K562 (cell line): ENCODE measurements at regions not wholly inside any gene's neighbourhood (a gene's known extent, or its start where the extent isn't known, plus 50 kb on each side); places are given as distances from the start of the nearest gene placed in this dataset.

ENCODE experiments used
- ATAC-seq: fragments of 200-7000 bp; cut with Tn5 transposase; 3 replicates; pipeline ENCODE4 v1.9.1; 2020; ENCODE audit warnings: moderate library complexity
- BruUV-seq: library from RNA; stranded (reverse); fragments of 400-500 nt; replicated peaks from 2 replicates; lab custom pipeline; 2021; lab: Mats Ljungman, UMichigan
- CTCF ChIA-PET: fragments of 300-600 bp; formaldehyde crosslinking; extraction: SDS; loops from one replicate; lab custom pipeline; 2021; ENCODE audit warnings: low intra/inter-chr PET ratio; lab: Yijun Ruan, JAX
- POLR2A ChIA-PET: fragments of 300-600, 350-650 bp; sonication (Branson Sonifier 250); formaldehyde crosslinking; extraction: SDS; loops from one replicate; lab custom pipeline; 2021; ENCODE audit warnings: antibody characterized with exemption, inconsistent platforms; lab: Yijun Ruan, JAX
- DNase-seq, 4 experiments: peaks; one replicate each; pipeline versions ENCODE4 v3.0.0 to v3.0.0-alpha.2; 2011 to 2018; ENCODE audit warnings: low spot score in 3 of 4, mixed read lengths in 3 of 4; ENCODE audit errors: extremely low read depth in 1 of 4
- FAIRE-seq: peaks from 2 replicates; lab custom pipeline; 2011; peaks lifted over from hg19 to GRCh38; lab: Jason Lieb, UNC
- H2AFZ ChIP-seq: 2 replicates; pipeline ENCODE4 v1.6.0; 2011; ENCODE audit warnings: low read depth, low read length, control low read depth, inconsistent platforms
- H3K27ac ChIP-seq: fragments of 200-600 bp; 3 replicates; pipeline ENCODE4 v1.8.0; 2011; ENCODE audit warnings: low read depth, mild to moderate bottlenecking, control low read depth, inconsistent platforms, low read length, moderate library complexity, mixed read lengths; ENCODE audit errors: extremely low read depth
- H3K27me3 ChIP-seq, 2 experiments: fragments of 300-600 bp in 1 of 2; 2 replicates in 1 of 2; 3 replicates in 1 of 2; pipeline versions ENCODE4 v1.6.0 to v1.8.0; 2011; ENCODE audit warnings: inconsistent platforms in 2 of 2, low read length in 2 of 2, mild to moderate bottlenecking in 1 of 2, mixed read lengths in 1 of 2, moderate library complexity in 1 of 2; ENCODE audit not compliant: control insufficient read depth in 2 of 2, insufficient read depth in 2 of 2
- H3K36me3 ChIP-seq: fragments of 300-600 bp; 3 replicates; pipeline ENCODE4 v1.8.0; 2011; ENCODE audit warnings: mild to moderate bottlenecking, low read length, inconsistent platforms; ENCODE audit not compliant: control insufficient read depth, insufficient read depth
- H3K4me1 ChIP-seq, 2 experiments: fragments of 200-600 bp in 1 of 2; replicated peaks in 1 of 2; 2 replicates in 1 of 2; 3 replicates in 1 of 2; pipeline versions ENCODE4 v1.5.1 to v1.8.0; 2011; ENCODE audit warnings: inconsistent platforms in 2 of 2, low read length in 2 of 2, mild to moderate bottlenecking in 1 of 2, mixed read lengths in 1 of 2, moderate library complexity in 1 of 2; ENCODE audit not compliant: control insufficient read depth in 2 of 2, insufficient read depth in 2 of 2
- H3K4me2 ChIP-seq: 2 replicates; pipeline ENCODE4 v1.6.1; 2011; ENCODE audit warnings: low read length, control low read depth, inconsistent platforms, mixed read lengths; ENCODE audit not compliant: insufficient read depth
- H3K4me3 ChIP-seq: fragments of 200-600 bp; sonication (generic), shearing (Covaris generic); 2 replicates; pipeline ENCODE4 v1.5.1; 2016; ENCODE audit warnings: control low read depth, inconsistent platforms
- H3K79me2 ChIP-seq: fragments of 200-600 bp; 3 replicates; pipeline ENCODE4 v1.8.0; 2011; ENCODE audit warnings: low read length, inconsistent platforms; ENCODE audit not compliant: control insufficient read depth, insufficient read depth
- H3K9ac ChIP-seq, 2 experiments: 2 replicates each; pipeline versions ENCODE4 v1.6.0 to v1.6.1; 2011; ENCODE audit warnings: low read depth in 2 of 2, low read length in 2 of 2, control low read depth in 1 of 2, inconsistent platforms in 1 of 2, mild to moderate bottlenecking in 1 of 2, mixed read lengths in 1 of 2; ENCODE audit not compliant: insufficient read depth in 1 of 2
- H3K9me1 ChIP-seq: one replicate; pipeline ENCODE4 v1.6.0; 2011; ENCODE audit warnings: inconsistent platforms, mild to moderate bottlenecking, low read length, moderate library complexity; ENCODE audit not compliant: control insufficient read depth, insufficient read depth
- H3K9me3 ChIP-seq: replicated peaks from 2 replicates; pipeline ENCODE4 v1.5.1; 2011; ENCODE audit warnings: low read depth, low read length, inconsistent platforms; ENCODE audit not compliant: control insufficient read depth, insufficient read depth
- H4K20me1 ChIP-seq: replicated peaks from 2 replicates; pipeline ENCODE4 v1.6.1; 2011; ENCODE audit warnings: low read length, inconsistent platforms, mixed read lengths; ENCODE audit not compliant: control insufficient read depth, insufficient read depth
- ARNT ChIP-seq, 2 experiments: fragments of 450-650 bp; IDR thresholded peaks; 2 replicates each; pipeline ENCODE4 v1.6.1; 2016; ENCODE audit warnings: mild to moderate bottlenecking in 1 of 2
- BACH1 ChIP-seq: fragments of 200-800 bp; sonication (Bioruptor generic); IDR thresholded peaks from 2 replicates; pipeline ENCODE4 v1.6.1; 2016; ENCODE audit warnings: missing genetic modification characterization, missing compliant biosample characterization
- CBFA2T2 ChIP-seq: fragments of 450-650 bp; conservative IDR thresholded peaks from 2 replicates; pipeline ENCODE4 v1.6.1; 2017; ENCODE audit warnings: mild to moderate bottlenecking
- CBX8 ChIP-seq: fragments of 200-600 bp; sonication (generic); IDR thresholded peaks from 2 replicates; pipeline ENCODE4 v1.6.1; 2012; ENCODE audit warnings: borderline replicate concordance, mixed run types, low read depth, mild to moderate bottlenecking, moderate library complexity, mixed read lengths, low read length, control low read depth, inconsistent platforms; ENCODE audit not compliant: poor library complexity, severe bottlenecking; ENCODE audit errors: extremely low read depth
- HINFP ChIP-seq: fragments of 450-650 bp; conservative IDR thresholded peaks from 2 replicates; pipeline ENCODE4 v1.6.1; 2016; ENCODE audit warnings: missing genetic modification characterization, low read depth, mild to moderate bottlenecking, control low read depth, missing compliant biosample characterization
- HOXB6 ChIP-seq: fragments of 250-450 bp; sonication (Bioruptor Pico); IDR thresholded peaks from 2 replicates; pipeline ENCODE4 v1.5.1; 2022; ENCODE audit warnings: mild to moderate bottlenecking, borderline replicate concordance
- IRF2 ChIP-seq: sonication (generic); formaldehyde crosslinking; IDR thresholded peaks from 2 replicates; pipeline ENCODE4 v1.8.1; 2022; ENCODE audit warnings: mild to moderate bottlenecking, missing genetic modification reagents
- NFRKB ChIP-seq: fragments of 450-650 bp; IDR thresholded peaks from 2 replicates; pipeline ENCODE4 v1.6.1; 2016; ENCODE audit warnings: low read depth
- NRF1 ChIP-seq, 2 experiments: fragments of 450-650 bp; IDR thresholded peaks in 1 of 2; conservative IDR thresholded peaks in 1 of 2; 2 replicates each; pipeline ENCODE4 v1.6.1; 2014; ENCODE audit warnings: mild to moderate bottlenecking in 2 of 2
- TBP ChIP-seq: optimal IDR thresholded peaks from 2 replicates; pipeline ENCODE3; 2011; ENCODE audit warnings: low read depth, low read length, improper control_type of control experiment
- ZBTB40 ChIP-seq, 2 experiments: fragments of 450-650 bp in 1 of 2; sonication (generic) in 1 of 2; formaldehyde crosslinking in 1 of 2; IDR thresholded peaks; 2 replicates each; pipeline versions ENCODE4 v1.7.1 to v1.9.0; 2016 to 2022; ENCODE audit warnings: inconsistent platforms in 1 of 2, mild to moderate bottlenecking in 1 of 2, missing genetic modification reagents in 1 of 2
- WGBS: fragments of 100-300 bp; shearing (Covaris generic); methylation state at CpG from one replicate; pipeline ENCODE4 v1.1.6; 2016; ENCODE audit warnings: low coverage, mixed read lengths; ENCODE audit not compliant: insufficient coverage; ENCODE audit errors: missing lambda C conversion rate; 5-methylcytosine and 5-hydroxymethylcytosine counted together
- in situ Hi-C: fragments of 300-500 bp; cut with MboI; formaldehyde crosslinking; loops from 4 replicates; pipeline ENCODE4 v1.15.0; 2018; ENCODE audit warnings: inconsistent platforms, mixed read lengths
- intact Hi-C: fragments of 100-400 bp; cut with micrococcal nuclease; formaldehyde crosslinking; loops from 2 replicates; pipeline ENCODE4 v1.14.2; 2022

- TF ChIP-seq TBP = no peak
- TF ChIP-seq CBFA2T2 = no peak
These were observed 140.5 kb downstream of the C16orf95 start (continued) for GRCh38 chr16:87176735-87177134.

GRCh38 chr16:87177673-87178072, 139.5 kb downstream of the C16orf95 start:
- Histone ChIP-seq H4K20me1 (peaks cover 23% of the 10 kb centered on the region), H3K27me3 (peaks cover 20 to 65% of the 10 kb centered on the region in 2 experiments; a peak in 4 of 5 replicates), H3K36me3 (no peaks in the 10 kb centered on the region), H3K27ac (no peak overlapping the region), H3K9ac (no peak overlapping the region), H3K4me3 (no peak overlapping the region), H3K79me2 (no peaks in the 10 kb centered on the region), H3K9me1 (no peaks in the 10 kb centered on the region), H3K4me1 (peaks cover 0 to 3% of the 10 kb centered on the region in 2 experiments; a peak in 3 of 5 replicates), H3K9me3 (no peaks in the 10 kb centered on the region), H3K4me2 (no peak overlapping the region), H2AFZ (no peak overlapping the region)
- intact Hi-C loops = no loop called here
- ChIA-PET POLR2A (interaction anchor here (0.6 to 0.9 kb wide), 3 partner anchors 10 to 115 kb away, joined by 3 read pairs; no protein-coding TSS in a partner anchor), CTCF (no interaction called here)
- ATAC-seq = no peak
- WGBS = 6% methylated on average over 8 of the region's 15 CpGs
- in situ Hi-C loops = no loop called here
- no TSS peak for BruUV-seq
- no peak for FAIRE-seq
- no peak for DNase-seq
- TF ChIP-seq CBX8 (no peak), HOXB6 (CRISPR knock-in tag) (no peak), ZBTB40 (IDR thresholded peaks at IDR 0.05) (no peak), ZBTB40 (CRISPR knock-in tag; IDR thresholded peaks at IDR 0.05) (no peak), NRF1 (conservative IDR thresholded peaks at IDR 0.05 in 1 of 2, IDR thresholded peaks at IDR 0.05 in 1 of 2) (no peak), ARNT (IDR thresholded peaks at IDR 0.05) (no peak), BACH1 (tag) (no peak), HINFP (tag) (no peak), IRF2 (CRISPR knock-in tag) (no peak), NFRKB (no peak)
